H7 (cell line): ENCODE measurements at regions not wholly inside any gene's neighbourhood (a gene's known extent, or its start where the extent isn't known, plus 50 kb on each side); places are given as distances from the start of the nearest gene placed in this dataset.

Source experiments
- DNase-seq: peaks from one replicate; pipeline ENCODE4 v3.0.0; 2012
- H3K27me3 ChIP-seq: 2 replicates; pipeline ENCODE4 v1.6.0; 2011; ENCODE audit warnings: mild to moderate bottlenecking, low read length; ENCODE audit not compliant: control insufficient read depth, insufficient read depth
- H3K36me3 ChIP-seq: replicated peaks from 2 replicates; pipeline ENCODE4 v1.5.1; 2011; ENCODE audit warnings: low read length; ENCODE audit not compliant: control insufficient read depth, insufficient read depth
- H3K4me3 ChIP-seq: 2 replicates; pipeline ENCODE4 v1.5.1; 2011; ENCODE audit warnings: low read depth, mild to moderate bottlenecking, control low read depth, low read length, moderate library complexity; ENCODE audit not compliant: insufficient read depth

- H3K4me3 ChIP-seq, result no peak overlapping the region
- no peaks in the 10 kb centered on the region for H3K36me3 ChIP-seq
- peak; percentile 71 for DNase-seq
- no peaks in the 10 kb centered on the region for H3K27me3 ChIP-seq
These were observed 164.6 kb upstream of the PARP11 start for GRCh38 chr12:4037747-4038312.

DNA sequence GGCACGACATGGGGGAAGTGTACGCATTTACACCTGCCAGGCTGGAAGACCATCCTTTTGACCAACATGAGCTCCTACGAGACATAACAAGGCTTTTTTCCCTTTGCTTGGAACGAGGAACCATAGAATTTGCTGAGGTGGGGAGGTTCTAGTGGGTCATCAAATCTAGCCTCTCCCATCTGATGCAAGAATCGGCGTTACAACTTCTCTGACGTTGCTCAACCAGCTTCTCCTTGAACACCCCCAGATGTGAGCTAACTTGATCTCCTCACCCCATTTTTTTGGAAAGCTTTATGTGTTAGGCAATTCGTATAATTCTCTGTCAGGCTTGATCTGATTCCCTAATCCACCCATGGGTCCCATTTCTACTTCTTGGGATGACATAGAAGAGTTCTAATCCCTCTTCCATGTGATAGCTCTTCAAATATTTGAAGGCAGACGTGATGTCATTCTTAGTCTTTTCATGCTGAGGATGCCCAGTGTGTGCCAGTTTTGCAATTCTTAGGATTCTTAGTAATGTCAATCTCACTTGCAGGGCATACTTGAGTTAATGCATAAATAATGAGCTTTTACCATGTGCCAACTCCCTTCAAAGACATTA lies 163.6 kb upstream of the PARP11 start:
- no peaks in the 10 kb centered on the region for H3K27me3 ChIP-seq
- H3K36me3 ChIP-seq, result no peaks in the 10 kb centered on the region
- DNase-seq, result no peak
- H3K4me3 ChIP-seq, result no peak overlapping the region

- Histone ChIP-seq H3K36me3 (no peaks in the 10 kb centered on the region), H3K4me3 (no peak overlapping the region), H3K27me3 (no peaks in the 10 kb centered on the region)
- no peak for DNase-seq
These were observed 161.7 kb upstream of the PARP11 start for GRCh38 chr12:4034921-4035320.

GRCh38 chr12:4032924-4033615 lies 159.9 kb upstream of the PARP11 start:
- no peak for DNase-seq
- no peaks in the 10 kb centered on the region for H3K27me3 ChIP-seq
- H3K4me3 ChIP-seq, result no peak overlapping the region
- H3K36me3 ChIP-seq, result no peaks in the 10 kb centered on the region

- no peak overlapping the region for H3K4me3 ChIP-seq
- H3K27me3 ChIP-seq, result no peaks in the 10 kb centered on the region
- no peaks in the 10 kb centered on the region for H3K36me3 ChIP-seq
- no peak for DNase-seq
These were observed 158.6 kb upstream of the PARP11 start for GRCh38 chr12:4031703-4032291.

DNA sequence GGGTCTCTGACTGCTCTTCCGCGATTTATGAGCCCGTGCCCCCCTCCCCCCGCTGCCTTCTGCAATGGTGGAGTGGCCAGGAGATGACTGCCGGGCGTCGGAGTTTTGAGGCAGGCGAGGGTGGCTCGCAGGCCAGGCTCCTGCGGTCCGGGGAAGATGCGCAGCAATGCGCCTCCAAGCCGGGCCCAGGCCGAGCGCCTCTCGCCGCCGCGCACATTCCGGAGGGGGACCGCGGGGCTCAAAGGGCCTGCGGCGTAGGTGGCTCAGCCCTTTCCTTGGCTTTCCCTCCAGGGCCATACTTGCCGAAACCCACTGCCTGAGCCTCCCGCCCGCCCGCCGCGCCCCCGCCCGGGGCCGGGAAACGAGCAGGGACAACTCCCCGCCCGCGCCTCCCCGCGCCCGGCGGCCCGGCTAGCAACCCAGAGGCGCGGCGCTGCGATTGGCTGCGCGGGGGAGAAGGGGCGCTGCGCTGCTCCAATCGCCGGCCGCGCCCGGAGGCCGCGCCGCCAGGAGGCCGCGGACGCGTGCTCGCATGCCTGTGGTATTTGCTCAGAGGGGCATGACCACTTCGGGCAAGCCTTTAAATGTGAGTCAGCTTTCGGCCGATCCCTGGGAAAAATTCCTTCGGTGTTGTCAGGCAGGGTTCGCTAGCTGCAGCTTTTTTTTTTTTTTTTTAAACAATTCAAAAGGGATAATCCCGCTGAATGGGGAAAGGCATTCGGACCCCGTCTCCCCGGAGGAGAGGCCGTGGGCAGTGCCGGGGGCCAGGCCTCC lies 157.9 kb upstream of the PARP11 start:
- Histone ChIP-seq H3K27me3 (no peaks in the 10 kb centered on the region), H3K36me3 (no peaks in the 10 kb centered on the region), H3K4me3 (peak overlapping the region; percentile 27)
- DNase-seq, result peak; percentile 98

- no peaks in the 10 kb centered on the region for H3K27me3 ChIP-seq
- H3K36me3 ChIP-seq, result no peaks in the 10 kb centered on the region
- no peak for DNase-seq
- no peak overlapping the region for H3K4me3 ChIP-seq
These were observed 154.2 kb upstream of the PARP11 start for GRCh38 chr12:4027412-4027811.

DNA sequence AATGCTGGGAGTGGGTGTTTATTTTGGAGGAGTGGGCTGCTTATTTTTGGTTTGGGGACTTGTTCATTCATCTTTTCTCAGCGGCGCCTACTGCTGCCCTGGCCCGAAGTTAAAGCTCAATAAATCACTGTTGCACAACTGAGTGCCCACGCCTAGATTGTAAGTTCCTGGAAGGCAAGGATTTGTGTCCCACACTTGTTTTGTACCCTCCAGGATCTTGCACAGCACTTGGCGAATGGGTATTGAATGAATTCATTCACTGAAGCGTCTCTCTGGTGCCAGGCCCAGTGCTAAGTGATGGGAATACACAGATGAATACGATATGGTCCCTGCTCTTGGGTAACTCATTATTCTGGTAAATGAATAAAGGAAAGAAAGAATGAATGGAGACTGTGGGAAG lies 153.3 kb upstream of the PARP11 start:
- Histone ChIP-seq H3K27me3 (no peaks in the 10 kb centered on the region), H3K4me3 (no peak overlapping the region), H3K36me3 (no peaks in the 10 kb centered on the region)
- DNase-seq, result no peak

GRCh38 chr12:4026020-4026358 lies 152.8 kb upstream of the PARP11 start:
- Histone ChIP-seq H3K4me3 (no peak overlapping the region), H3K27me3 (no peaks in the 10 kb centered on the region), H3K36me3 (no peaks in the 10 kb centered on the region)
- DNase-seq, result no peak

DNA sequence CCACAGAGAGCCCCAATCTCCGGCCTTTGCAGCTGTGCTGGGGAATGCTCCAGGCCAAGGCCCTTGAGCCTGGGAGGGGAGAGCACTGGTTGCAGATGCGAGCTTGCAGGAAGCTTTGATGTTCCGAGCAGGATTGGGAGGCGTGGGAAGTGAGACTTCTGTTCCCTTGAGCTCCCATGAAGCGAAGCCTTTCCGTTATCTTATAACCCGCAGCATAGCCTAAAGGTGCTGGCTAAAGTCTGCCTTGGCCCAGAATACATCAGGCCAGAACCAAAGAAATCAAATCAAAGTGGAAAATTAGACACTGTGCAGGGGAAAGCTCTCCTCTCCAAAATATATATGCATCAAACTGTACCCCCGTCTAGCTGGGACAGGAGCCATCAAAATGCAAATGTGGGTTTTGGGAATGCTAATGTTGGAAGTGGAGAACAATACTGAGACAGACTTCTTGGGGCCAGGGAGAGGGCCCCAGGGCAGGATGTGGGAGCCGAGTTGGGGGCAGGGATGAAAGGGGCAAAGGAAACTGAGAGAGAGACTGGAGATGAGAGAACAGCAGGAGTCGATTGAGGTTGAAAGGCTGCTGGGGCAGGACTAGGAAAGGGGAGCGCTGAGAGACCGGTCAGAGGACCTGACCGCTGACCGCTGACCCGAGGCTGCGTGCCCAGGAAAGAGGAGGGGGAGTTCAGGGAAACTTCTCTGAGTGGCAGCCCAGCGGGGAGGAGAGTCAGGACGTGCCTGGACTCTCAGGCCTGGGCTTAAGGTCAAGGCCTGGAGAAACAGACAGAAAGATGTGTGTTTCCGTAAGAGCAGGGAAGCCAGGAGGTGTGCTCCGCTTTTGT lies 152.2 kb upstream of the PARP11 start:
- Histone ChIP-seq H3K27me3 (no peaks in the 10 kb centered on the region), H3K36me3 (no peaks in the 10 kb centered on the region), H3K4me3 (peak overlapping the region; percentile 8; the same call in 1 of the 2 replicates)
- peak; percentile 75 for DNase-seq

- Histone ChIP-seq H3K27me3 (no peaks in the 10 kb centered on the region), H3K4me3 (peak overlapping the region; percentile 8; the same call in 1 of the 2 replicates)
- peak; percentile 37 for DNase-seq
These were observed 151.5 kb upstream of the PARP11 start for GRCh38 chr12:4024701-4025100.

GRCh38 chr12:4015225-4016091 lies 142.3 kb upstream of the PARP11 start:
- DNase-seq, result no peak
- no peak overlapping the region for H3K4me3 ChIP-seq
- H3K27me3 ChIP-seq, result no peaks in the 10 kb centered on the region
- H3K36me3 ChIP-seq, result no peaks in the 10 kb centered on the region

More at GRCh38 chr12:4024701-4025100, 151.5 kb upstream of the PARP11 start:
- no peaks in the 10 kb centered on the region for H3K36me3 ChIP-seq

GRCh38 chr12:4014858-4015224 lies 141.6 kb upstream of the PARP11 start:
- no peak overlapping the region for H3K4me3 ChIP-seq
- no peaks in the 10 kb centered on the region for H3K27me3 ChIP-seq
- DNase-seq, result no peak
- no peaks in the 10 kb centered on the region for H3K36me3 ChIP-seq
